HFF-Myc (cell line): ENCODE measurements at regions not wholly inside any gene's neighbourhood (a gene's known extent, or its start where the extent isn't known, plus 50 kb on each side); places are given as distances from the start of the nearest gene placed in this dataset.

Experiments
- DNase-seq: peaks from one replicate; pipeline ENCODE4 v3.0.0-alpha.2; 2011; ENCODE audit warnings: low read depth; ENCODE audit errors: extremely low read depth
- H3K4me3 ChIP-seq: replicated peaks from 2 replicates; pipeline ENCODE4 v1.5.1; 2011; ENCODE audit warnings: low read depth, mild to moderate bottlenecking, control low read depth, low read length
- CTCF ChIP-seq: IDR thresholded peaks from 2 replicates; pipeline ENCODE4 v1.5.1; 2012; ENCODE audit warnings: mild to moderate bottlenecking, low read depth, low read length, control low read depth; ENCODE audit errors: missing control alignments

- TF ChIP-seq CTCF, result no peak
- no peak for DNase-seq
Measured at GRCh38 chr9:72428329-72428728, 63.3 kb upstream of the ZFAND5 start.

GRCh38 chr9:72427801-72428200 lies 62.8 kb upstream of the ZFAND5 start:
- no peak for DNase-seq
- no peak overlapping the region for H3K4me3 ChIP-seq
- TF ChIP-seq CTCF, result no peak

More at GRCh38 chr9:72428329-72428728, 63.3 kb upstream of the ZFAND5 start:
- no peak overlapping the region for H3K4me3 ChIP-seq

GRCh38 chr9:72424131-72424530 lies 59.1 kb upstream of the ZFAND5 start:
- H3K4me3 ChIP-seq, result no peak overlapping the region
- TF ChIP-seq CTCF, result no peak
- DNase-seq, result no peak

GRCh38 chr9:72422214-72422613 lies 57.2 kb upstream of the ZFAND5 start:
- no peak for TF ChIP-seq CTCF
- DNase-seq, result no peak
- H3K4me3 ChIP-seq, result no peak overlapping the region

GRCh38 chr9:72420783-72421182 lies 55.8 kb upstream of the ZFAND5 start:
- no peak overlapping the region for H3K4me3 ChIP-seq
- TF ChIP-seq CTCF, result no peak
- DNase-seq, result no peak

GRCh38 chr9:72415948-72416347 lies 50.9 kb upstream of the ZFAND5 start:
- DNase-seq, result no peak
- no peak for TF ChIP-seq CTCF
- no peak overlapping the region for H3K4me3 ChIP-seq

- no peak overlapping the region for H3K4me3 ChIP-seq
- no peak for TF ChIP-seq CTCF
- no peak for DNase-seq
Measured at GRCh38 chr9:72415163-72415562, 50.2 kb upstream of the ZFAND5 start.
